Astrocyte (in vitro differentiated cells and primary cell): ENCODE measurements at regions not wholly inside any gene's neighbourhood (a gene's known extent, or its start where the extent isn't known, plus 50 kb on each side); places are given as distances from the start of the nearest gene placed in this dataset.

Source experiments
- EZH2 ChIP-seq: IDR thresholded peaks from 2 replicates; pipeline ENCODE4 v1.6.1; 2012; ENCODE audit warnings: mild to moderate bottlenecking, low read length, inconsistent platforms; ENCODE audit not compliant: insufficient read depth
- TF ChIP-seq, protein P1 (sequence below): IDR thresholded peaks from 2 replicates; pipeline ENCODE4 v1.5.1; 2011; ENCODE audit warnings: low read depth, mild to moderate bottlenecking, inconsistent platforms, low read length, moderate library complexity; ENCODE audit not compliant: insufficient read depth

DNA sequence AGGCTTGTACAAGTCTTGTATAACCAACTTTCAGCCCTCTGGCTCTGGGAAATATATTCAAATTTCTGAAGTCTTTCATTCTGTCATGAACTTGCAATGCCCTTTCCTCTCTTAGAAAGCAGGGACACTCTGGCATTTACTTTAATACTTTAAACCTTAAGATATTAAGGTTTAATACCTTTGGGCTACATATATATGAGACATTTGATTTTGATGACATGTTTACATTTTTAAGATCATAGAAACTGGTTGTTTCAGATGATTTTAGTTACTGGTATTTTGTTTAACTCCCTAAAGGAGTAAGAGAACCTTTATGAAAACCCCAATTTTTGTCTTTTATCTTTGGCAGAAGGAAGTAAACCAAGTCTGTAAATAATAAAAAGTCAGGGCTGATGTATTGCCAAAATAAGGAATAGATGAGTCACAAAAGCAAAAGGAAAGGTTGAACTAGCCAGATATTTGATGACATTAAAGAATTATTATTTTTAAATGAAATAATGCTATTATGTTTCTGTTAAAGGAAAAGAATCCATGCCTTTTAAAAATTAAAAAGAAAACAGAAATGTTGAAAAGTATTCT lies 579.0 kb upstream of the CBLB start:
- TF ChIP-seq, protein P1, sequence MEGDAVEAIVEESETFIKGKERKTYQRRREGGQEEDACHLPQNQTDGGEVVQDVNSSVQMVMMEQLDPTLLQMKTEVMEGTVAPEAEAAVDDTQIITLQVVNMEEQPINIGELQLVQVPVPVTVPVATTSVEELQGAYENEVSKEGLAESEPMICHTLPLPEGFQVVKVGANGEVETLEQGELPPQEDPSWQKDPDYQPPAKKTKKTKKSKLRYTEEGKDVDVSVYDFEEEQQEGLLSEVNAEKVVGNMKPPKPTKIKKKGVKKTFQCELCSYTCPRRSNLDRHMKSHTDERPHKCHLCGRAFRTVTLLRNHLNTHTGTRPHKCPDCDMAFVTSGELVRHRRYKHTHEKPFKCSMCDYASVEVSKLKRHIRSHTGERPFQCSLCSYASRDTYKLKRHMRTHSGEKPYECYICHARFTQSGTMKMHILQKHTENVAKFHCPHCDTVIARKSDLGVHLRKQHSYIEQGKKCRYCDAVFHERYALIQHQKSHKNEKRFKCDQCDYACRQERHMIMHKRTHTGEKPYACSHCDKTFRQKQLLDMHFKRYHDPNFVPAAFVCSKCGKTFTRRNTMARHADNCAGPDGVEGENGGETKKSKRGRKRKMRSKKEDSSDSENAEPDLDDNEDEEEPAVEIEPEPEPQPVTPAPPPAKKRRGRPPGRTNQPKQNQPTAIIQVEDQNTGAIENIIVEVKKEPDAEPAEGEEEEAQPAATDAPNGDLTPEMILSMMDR = no peak
- TF ChIP-seq EZH2 = no peak
